ENCODE measurements at regions not wholly inside any gene's neighbourhood (a gene's known extent, or its start where the extent isn't known, plus 50 kb on each side); places are given as distances from the start of the nearest gene placed in this dataset.

- no peak for DNase-seq (ENCODE audit: unreplicated experiment)
- H3K9me3 Mint-ChIP-seq (ENCODE audit: unreplicated experiment): no peaks in the 10 kb centered on the region
- TF ChIP-seq, protein P1, sequence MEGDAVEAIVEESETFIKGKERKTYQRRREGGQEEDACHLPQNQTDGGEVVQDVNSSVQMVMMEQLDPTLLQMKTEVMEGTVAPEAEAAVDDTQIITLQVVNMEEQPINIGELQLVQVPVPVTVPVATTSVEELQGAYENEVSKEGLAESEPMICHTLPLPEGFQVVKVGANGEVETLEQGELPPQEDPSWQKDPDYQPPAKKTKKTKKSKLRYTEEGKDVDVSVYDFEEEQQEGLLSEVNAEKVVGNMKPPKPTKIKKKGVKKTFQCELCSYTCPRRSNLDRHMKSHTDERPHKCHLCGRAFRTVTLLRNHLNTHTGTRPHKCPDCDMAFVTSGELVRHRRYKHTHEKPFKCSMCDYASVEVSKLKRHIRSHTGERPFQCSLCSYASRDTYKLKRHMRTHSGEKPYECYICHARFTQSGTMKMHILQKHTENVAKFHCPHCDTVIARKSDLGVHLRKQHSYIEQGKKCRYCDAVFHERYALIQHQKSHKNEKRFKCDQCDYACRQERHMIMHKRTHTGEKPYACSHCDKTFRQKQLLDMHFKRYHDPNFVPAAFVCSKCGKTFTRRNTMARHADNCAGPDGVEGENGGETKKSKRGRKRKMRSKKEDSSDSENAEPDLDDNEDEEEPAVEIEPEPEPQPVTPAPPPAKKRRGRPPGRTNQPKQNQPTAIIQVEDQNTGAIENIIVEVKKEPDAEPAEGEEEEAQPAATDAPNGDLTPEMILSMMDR (IDR thresholded peaks at IDR 0.05; ENCODE audit: unreplicated experiment): no peak
- no peaks in the 10 kb centered on the region for H3K4me1 Mint-ChIP-seq (ENCODE audit: insufficient read depth, unreplicated experiment)
- no peaks in the 10 kb centered on the region for H3K36me3 Mint-ChIP-seq (ENCODE audit: insufficient read depth, unreplicated experiment)
- no TSS peak for BruUV-seq (replicated peaks)
- ChIA-PET CTCF (no interaction called here), POLR2A (interaction anchor here (0.7 to 1.1 kb wide), 2 partner anchors 13 to 21 kb away, joined by 3 to 4 read pairs; no protein-coding TSS in a partner anchor)
- intact Hi-C loops (cut with micrococcal nuclease): loop anchor here (5.0 kb wide), 1 partner anchor 63 kb away; the partner anchor contains the start of gene IGF1R
- peaks cover 78% of the 10 kb centered on the region for H3K27me3 Mint-ChIP-seq (ENCODE audit: insufficient read depth, unreplicated experiment)
- no peak overlapping the region for H3K27ac Mint-ChIP-seq (ENCODE audit: low read depth, unreplicated experiment)
- no peak overlapping the region for H3K4me3 Mint-ChIP-seq (ENCODE audit: unreplicated experiment)
These were observed 64.4 kb upstream of the IGF1R start for GRCh38 chr15:98583771-98584430.

DNA sequence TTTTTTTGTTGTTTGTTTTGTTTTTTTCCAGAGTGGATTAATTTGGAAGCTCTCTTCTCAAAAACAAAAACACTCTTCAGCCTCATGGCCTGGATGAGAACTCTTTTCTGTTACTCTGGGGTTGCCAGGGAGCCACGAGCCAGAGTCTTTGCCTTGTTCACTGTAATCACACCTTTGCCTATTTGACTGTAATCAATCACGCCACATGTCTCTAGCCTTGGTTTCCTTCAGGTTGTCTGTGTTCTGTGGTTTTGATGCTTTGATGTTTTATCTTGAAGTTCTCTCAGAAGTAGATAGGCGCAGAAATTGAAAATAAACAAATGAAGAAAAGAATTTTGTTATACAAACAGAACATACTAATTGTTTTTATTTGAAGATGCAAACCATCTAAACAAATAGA is 62.3 kb upstream of the IGF1R start:
- Mint-ChIP-seq H3K36me3 (ENCODE audit: insufficient read depth, unreplicated experiment) (no peaks in the 10 kb centered on the region), H3K4me3 (ENCODE audit: unreplicated experiment) (no peak overlapping the region), H3K27me3 (ENCODE audit: insufficient read depth, unreplicated experiment) (peaks cover 88% of the 10 kb centered on the region), H3K27ac (ENCODE audit: low read depth, unreplicated experiment) (no peak overlapping the region), H3K4me1 (ENCODE audit: insufficient read depth, unreplicated experiment) (no peaks in the 10 kb centered on the region), H3K9me3 (ENCODE audit: unreplicated experiment) (no peaks in the 10 kb centered on the region)
- no peak for DNase-seq (ENCODE audit: unreplicated experiment)
- POLR2A ChIA-PET: interaction anchor here (1.6 kb wide), 1 partner anchor 61 kb away, joined by 4 read pairs; no protein-coding TSS in a partner anchor
- intact Hi-C loops (cut with micrococcal nuclease): no loop called here
- CTCF ChIA-PET: interaction anchor here (0.6 to 0.8 kb wide), 2 partner anchors 13 to 296 kb away, joined by 3 read pairs; no protein-coding TSS in a partner anchor
- no TSS peak for BruUV-seq (replicated peaks)
- TF ChIP-seq, protein P1 (IDR thresholded peaks at IDR 0.05; ENCODE audit: unreplicated experiment): no peak

DNA sequence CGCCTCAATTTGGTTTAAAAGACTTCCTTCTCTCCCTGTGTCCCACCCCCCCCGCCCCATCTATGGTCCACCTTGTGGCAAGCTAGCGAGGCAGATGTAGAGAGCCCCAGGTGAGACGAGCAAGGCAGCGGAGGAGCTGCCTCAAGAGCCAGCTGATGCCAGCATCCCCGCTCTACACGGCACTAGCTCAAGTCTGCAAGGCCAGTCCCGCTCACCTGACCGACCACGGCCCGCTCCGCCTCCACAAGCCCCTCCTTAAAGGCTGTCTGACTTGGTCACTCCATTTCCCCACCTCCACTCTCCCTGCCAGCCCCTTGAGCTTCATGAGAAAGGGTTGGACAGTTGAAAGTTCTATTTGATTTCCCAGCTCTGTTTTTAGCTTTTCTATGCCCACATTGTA is 56.2 kb upstream of the IGF1R start:
- Mint-ChIP-seq H3K36me3 (ENCODE audit: insufficient read depth, unreplicated experiment) (no peaks in the 10 kb centered on the region), H3K27ac (ENCODE audit: low read depth, unreplicated experiment) (no peak overlapping the region), H3K4me3 (ENCODE audit: unreplicated experiment) (no peak overlapping the region), H3K27me3 (ENCODE audit: insufficient read depth, unreplicated experiment) (peaks cover 64% of the 10 kb centered on the region), H3K9me3 (ENCODE audit: unreplicated experiment) (no peaks in the 10 kb centered on the region), H3K4me1 (ENCODE audit: insufficient read depth, unreplicated experiment) (no peaks in the 10 kb centered on the region)
- CTCF ChIA-PET: interaction anchor here (0.5 to 0.7 kb wide), 2 partner anchors 54 to 484 kb away, joined by 3 read pairs; no protein-coding TSS in a partner anchor
- POLR2A ChIA-PET: no interaction called here
- intact Hi-C loops (cut with micrococcal nuclease): no loop called here
- no TSS peak for BruUV-seq (replicated peaks)
- TF ChIP-seq, protein P1 (IDR thresholded peaks at IDR 0.05; ENCODE audit: unreplicated experiment): no peak
- DNase-seq (ENCODE audit: unreplicated experiment): no peak

- BruUV-seq (replicated peaks): no TSS peak
- POLR2A ChIA-PET: no interaction called here
- CTCF ChIA-PET: interaction anchor here (0.6 kb wide), 1 partner anchor 19 kb away, joined by 3 read pairs; no protein-coding TSS in a partner anchor
- TF ChIP-seq, protein P1 (IDR thresholded peaks at IDR 0.05; ENCODE audit: unreplicated experiment): no peak
- Mint-ChIP-seq H3K27me3 (ENCODE audit: insufficient read depth, unreplicated experiment) (peaks cover 53% of the 10 kb centered on the region), H3K36me3 (ENCODE audit: insufficient read depth, unreplicated experiment) (no peaks in the 10 kb centered on the region), H3K9me3 (ENCODE audit: unreplicated experiment) (no peaks in the 10 kb centered on the region), H3K27ac (ENCODE audit: low read depth, unreplicated experiment) (no peak overlapping the region), H3K4me1 (ENCODE audit: insufficient read depth, unreplicated experiment) (peaks cover 14% of the 10 kb centered on the region), H3K4me3 (ENCODE audit: unreplicated experiment) (no peak overlapping the region)
- no peak for DNase-seq (ENCODE audit: unreplicated experiment)
- intact Hi-C loops (cut with micrococcal nuclease): no loop called here
These were observed 52.2 kb upstream of the IGF1R start for GRCh38 chr15:98596131-98596530.
